ENCODE measurements at regions not wholly inside any gene's neighbourhood (a gene's known extent, or its start where the extent isn't known, plus 50 kb on each side); places are given as distances from the start of the nearest gene placed in this dataset.
"Not testable (repeated sequence)": the region's sequence is repeated elsewhere in the genome, so short reads cannot be mapped to it uniquely, and the experiment has no call there.

DNA sequence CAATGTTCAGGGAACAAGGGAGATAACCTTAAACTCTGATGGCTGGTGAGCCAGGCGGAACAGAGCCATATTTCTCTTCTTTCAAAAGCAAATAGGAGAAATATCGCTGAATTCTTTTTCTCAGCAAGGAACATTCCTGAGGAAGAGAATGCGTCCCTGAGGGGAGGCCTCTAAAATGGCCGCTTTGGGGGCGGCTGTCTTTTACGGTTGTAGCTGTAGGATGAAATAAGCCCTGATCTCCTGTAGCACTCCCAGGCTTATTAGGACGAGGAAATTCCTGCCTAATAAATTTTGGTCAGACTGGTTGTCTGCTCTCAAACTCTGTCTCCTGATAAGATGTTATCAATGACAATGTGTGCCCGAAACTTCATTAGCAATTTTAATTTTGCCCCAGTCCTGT lies 496.4 kb upstream of the MCTP2 start:
- peaks cover 2 to 14% of the 10 kb centered on the region in 2 experiments; a peak in 3 of 4 replicates for H3K9me3 ChIP-seq (ENCODE audit: insufficient read depth in 2 of 2, low read depth in 1 of 2, low read length in 1 of 2)
- H3K23me2 ChIP-seq (ENCODE audit: low read depth, low read length); H4K8ac ChIP-seq (ENCODE audit: extremely low read depth, insufficient read depth, low read length); POLR2A ChIA-PET (ENCODE audit: partially characterized antibody); H3K4me1 ChIP-seq (replicated peaks in 1 of 4; ENCODE audit: control insufficient read depth in 3 of 4, insufficient read depth in 4 of 4, low read length in 3 of 4); H3K9ac ChIP-seq (replicated peaks in 1 of 4; ENCODE audit: extremely low read depth in 1 of 4, low read depth in 3 of 4, low read length in 3 of 4); H4K5ac ChIP-seq (ENCODE audit: insufficient read length, low read depth, low read length); H4K91ac ChIP-seq (replicated peaks; ENCODE audit: insufficient read length, low read length); H2BK12ac ChIP-seq (ENCODE audit: low read depth, low read length); H2BK15ac ChIP-seq (ENCODE audit: low read length); H3K23ac ChIP-seq (ENCODE audit: insufficient read length); H3K4me2 ChIP-seq (ENCODE audit: insufficient read depth in 1 of 2, low read depth in 2 of 2, low read length in 2 of 2); H2BK5ac ChIP-seq (ENCODE audit: low read depth, low read length); H4K20me1 ChIP-seq (replicated peaks in 1 of 2; ENCODE audit: control insufficient read depth in 1 of 2, insufficient read depth in 2 of 2, low read length in 2 of 2); H3K56ac ChIP-seq (replicated peaks; ENCODE audit: insufficient read length, low read depth, low read length); H2AK5ac ChIP-seq (ENCODE audit: low read depth, low read length); H3K79me1 ChIP-seq (ENCODE audit: low read depth, low read length); H2BK20ac ChIP-seq (ENCODE audit: low read length); H3K27ac ChIP-seq (ENCODE audit: low read depth, low read length); DNase-seq (ENCODE audit: low read depth in 1 of 2, low spot score in 2 of 2); H2AFZ ChIP-seq (ENCODE audit: low read length); H3K4me3 ChIP-seq (ENCODE audit: extremely low read depth in 1 of 4, insufficient read depth in 2 of 4, low read depth in 3 of 4, low read length in 4 of 4); H3K4ac ChIP-seq (replicated peaks; ENCODE audit: insufficient read length, low read depth, low read length); H3K36me3 ChIP-seq (ENCODE audit: control insufficient read depth in 2 of 4, insufficient read depth in 4 of 4, low read length in 3 of 4); H3K27me3 ChIP-seq (replicated peaks in 1 of 4; ENCODE audit: control insufficient read depth in 3 of 4, extremely low read depth in 1 of 4, insufficient read depth in 3 of 4, low read length in 3 of 4); H3K79me2 ChIP-seq (ENCODE audit: control insufficient read depth in 1 of 2, insufficient read depth in 2 of 2, low read length in 2 of 2); FAIRE-seq; H3K18ac ChIP-seq (ENCODE audit: extremely low read depth, low read length); H2BK120ac ChIP-seq (replicated peaks; ENCODE audit: low read depth, low read length); H3K14ac ChIP-seq (ENCODE audit: insufficient read length): not testable (repeated sequence)
- WGBS, 2 experiments (ENCODE audit: extremely low coverage in 1 of 2, insufficient coverage in 1 of 2, insufficient read length in 1 of 2, insufficient replicate concordance in 2 of 2, low coverage in 1 of 2, low lambda C conversion rate in 2 of 2, missing lambda C conversion rate in 1 of 2), result 87% methylated on average over 8 of the region's 8 CpGs; no CpG with 5 or more reads in 1 of the 2 experiments
- peak in 1 of 2 experiments; percentile 75; a peak in 1 of 3 replicates for TF ChIP-seq EP300 (IDR thresholded peaks at IDR 0.05; ENCODE audit: borderline replicate concordance in 1 of 2, low read depth in 2 of 2, low read length in 2 of 2)
- CTCF ChIA-PET (ENCODE audit: partially characterized antibody), result interaction anchor here (0.6 kb wide), 1 partner anchor 486 kb away, joined by 3 read pairs; no protein-coding TSS in a partner anchor

Data from H1 (cell line).